Thyroid gland (tissue), 4 donors: ENCODE measurements at regions not wholly inside any gene's neighbourhood (a gene's known extent, or its start where the extent isn't known, plus 50 kb on each side); places are given as distances from the start of the nearest gene placed in this dataset.

Source experiments
- CTCF ChIP-seq, 6 experiments: fragments of 200-600 bp in 3 of 6; fragments of 450-650 bp in 3 of 6; sonication (generic) in 3 of 6; IDR thresholded peaks; one replicate each; pipeline ENCODE4 v1.5.1; 2016 to 2019; ENCODE audit warnings: antibody characterized with exemption in 6 of 6, mild to moderate bottlenecking in 2 of 6, inconsistent platforms in 1 of 6, moderate library complexity in 1 of 6
- POLR2A ChIP-seq, 2 donors: fragments of 450-650 bp; IDR thresholded peaks; one replicate each; pipeline ENCODE4 v1.6.1; 2017; ENCODE audit warnings: antibody characterized with exemption in 2 of 2, mild to moderate bottlenecking in 2 of 2, moderate library complexity in 1 of 2

- TF ChIP-seq CTCF (IDR thresholded peaks at IDR 0.05): no peak
- no peak for TF ChIP-seq POLR2A (IDR thresholded peaks at IDR 0.05)
These were observed 329.1 kb downstream of the TFAP2B start for GRCh38 chr6:51147756-51148155.
